Endodermal cell (in vitro differentiated cells): ENCODE measurements at regions not wholly inside any gene's neighbourhood (a gene's known extent, or its start where the extent isn't known, plus 50 kb on each side); places are given as distances from the start of the nearest gene placed in this dataset.

Experiments
- DNase-seq: peaks from one replicate; pipeline ENCODE4 v3.0.0-alpha.2; 2017
- H3K27ac ChIP-seq: 2 replicates; pipeline ENCODE4 v1.5.1; 2013; ENCODE audit warnings: mild to moderate bottlenecking, low read depth, low read length, moderate library complexity
- H3K27me3 ChIP-seq: 2 replicates; pipeline ENCODE4 v1.6.1; 2013; ENCODE audit warnings: mild to moderate bottlenecking, low read length, moderate library complexity; ENCODE audit not compliant: insufficient read depth, control insufficient read depth, poor library complexity, severe bottlenecking
- H3K36me3 ChIP-seq: 2 replicates; pipeline ENCODE4 v1.7.0; 2013; ENCODE audit warnings: mild to moderate bottlenecking, low read length, moderate library complexity; ENCODE audit not compliant: control insufficient read depth, insufficient read depth
- H3K4me1 ChIP-seq: one replicate; pipeline ENCODE4 v1.7.0; 2013; ENCODE audit warnings: low read length; ENCODE audit not compliant: control insufficient read depth, insufficient read depth
- H3K4me3 ChIP-seq: 2 replicates; pipeline ENCODE4 v1.5.1; 2013; ENCODE audit warnings: mild to moderate bottlenecking, low read length, moderate library complexity
- H3K9ac ChIP-seq: 2 replicates; pipeline ENCODE4 v1.6.1; 2013; ENCODE audit warnings: mild to moderate bottlenecking, low read length, moderate library complexity; ENCODE audit not compliant: poor library complexity, severe bottlenecking; ENCODE audit errors: extremely low read depth
- H3K9me3 ChIP-seq: 2 replicates; pipeline ENCODE4 v1.6.1; 2013; ENCODE audit warnings: mild to moderate bottlenecking, low read length, moderate library complexity; ENCODE audit not compliant: control insufficient read depth
- H3K27ac Mint-ChIP-seq: 2 replicates; pipeline ENCODE4 v1.8.0; 2020; ENCODE audit warnings: mixed read lengths
- H3K27me3 Mint-ChIP-seq: 2 replicates; pipeline ENCODE4 v1.8.0; 2021; ENCODE audit warnings: mild to moderate bottlenecking, mixed read lengths; ENCODE audit not compliant: insufficient read depth
- H3K36me3 Mint-ChIP-seq: 2 replicates; pipeline ENCODE4 v1.8.0; 2020; ENCODE audit warnings: low read depth, mixed read lengths
- H3K4me1 Mint-ChIP-seq: 2 replicates; pipeline ENCODE4 v1.8.0; 2020; ENCODE audit warnings: mixed read lengths
- H3K4me3 Mint-ChIP-seq: 2 replicates; pipeline ENCODE4 v1.8.0; 2020; ENCODE audit warnings: mild to moderate bottlenecking, moderate library complexity, mixed read lengths
- H3K9me3 Mint-ChIP-seq: 2 replicates; pipeline ENCODE4 v1.8.0; 2020; ENCODE audit warnings: mild to moderate bottlenecking, mixed read lengths
- CTCF ChIP-seq: fragments of 200-600 bp; sonication (generic); conservative IDR thresholded peaks from 2 replicates; pipeline ENCODE4 v1.5.0; 2021; ENCODE audit warnings: antibody characterized with exemption, mild to moderate bottlenecking
- WGBS, 2 experiments: methylation state at CpG; one replicate each; pipeline versions ENCODE4 v1.1.5 to v1.1.7; 2013; ENCODE audit warnings: missing lambda C conversion rate in 2 of 2, mixed read lengths in 1 of 2; ENCODE audit not compliant: insufficient coverage in 1 of 2, insufficient read length in 1 of 2; 5-methylcytosine and 5-hydroxymethylcytosine counted together

- Mint-ChIP-seq H3K4me1 (peaks cover 19% of the 10 kb centered on the region), H3K4me3 (no peak overlapping the region)
Measured at GRCh38 chr13:47004027-47004426, 107.2 kb upstream of the HTR2A start.

GRCh38 chr13:47000165-47000564 is 103.3 kb upstream of the HTR2A start:
- H3K9ac ChIP-seq, result no peak overlapping the region
- no peaks in the 10 kb centered on the region for H3K4me1 ChIP-seq
- no peak overlapping the region for H3K4me3 ChIP-seq
- 89% methylated on average over 3 of the region's 3 CpGs; no CpG with 5 or more reads in 1 of the 2 experiments for WGBS, 2 experiments
- no peak overlapping the region for H3K27ac Mint-ChIP-seq
- no peak overlapping the region for H3K4me3 Mint-ChIP-seq
- H3K9me3 Mint-ChIP-seq, result no peaks in the 10 kb centered on the region
- no peak for TF ChIP-seq CTCF
- H3K9me3 ChIP-seq, result no peaks in the 10 kb centered on the region
- no peaks in the 10 kb centered on the region for H3K36me3 Mint-ChIP-seq
- H3K36me3 ChIP-seq, result no peaks in the 10 kb centered on the region
- H3K27me3 ChIP-seq, result no peaks in the 10 kb centered on the region
- H3K27ac ChIP-seq, result no peak overlapping the region
- H3K4me1 Mint-ChIP-seq, result peaks cover 8% of the 10 kb centered on the region
- DNase-seq, result no peak
- H3K27me3 Mint-ChIP-seq, result peaks cover 2% of the 10 kb centered on the region

More at GRCh38 chr13:47004027-47004426, 107.2 kb upstream of the HTR2A start:
- WGBS, 2 experiments, result 84% methylated on average over 2 of the region's 2 CpGs; no CpG with 5 or more reads in 1 of the 2 experiments
- Histone ChIP-seq H3K27me3 (no peaks in the 10 kb centered on the region), H3K9me3 (no peaks in the 10 kb centered on the region), H3K36me3 (no peaks in the 10 kb centered on the region), H3K27ac (no peak overlapping the region), H3K9ac (no peak overlapping the region), H3K4me3 (no peak overlapping the region), H3K4me1 (peaks cover 6% of the 10 kb centered on the region)
- H3K9me3 Mint-ChIP-seq, result no peaks in the 10 kb centered on the region
- peak; percentile 56 for TF ChIP-seq CTCF
- H3K36me3 Mint-ChIP-seq, result no peaks in the 10 kb centered on the region
- DNase-seq, result no peak
- H3K27me3 Mint-ChIP-seq, result no peaks in the 10 kb centered on the region
- no peak overlapping the region for H3K27ac Mint-ChIP-seq

GRCh38 chr13:46996316-46997030 is 99.6 kb upstream of the HTR2A start:
- WGBS, 2 experiments, result 83 to 97% methylated on average over 1 to 4 of the region's 4 CpGs
- Histone ChIP-seq H3K36me3 (no peaks in the 10 kb centered on the region), H3K9ac (no peak overlapping the region), H3K4me3 (no peak overlapping the region), H3K4me1 (no peaks in the 10 kb centered on the region), H3K9me3 (no peaks in the 10 kb centered on the region), H3K27me3 (no peaks in the 10 kb centered on the region), H3K27ac (no peak overlapping the region)
- Mint-ChIP-seq H3K27ac (no peak overlapping the region), H3K4me1 (no peaks in the 10 kb centered on the region), H3K9me3 (no peaks in the 10 kb centered on the region), H3K4me3 (no peak overlapping the region), H3K36me3 (no peaks in the 10 kb centered on the region), H3K27me3 (peaks cover 2% of the 10 kb centered on the region)
- no peak for DNase-seq
- no peak for TF ChIP-seq CTCF
